Mammary epithelial cell (primary cell): ENCODE measurements at regions not wholly inside any gene's neighbourhood (a gene's known extent, or its start where the extent isn't known, plus 50 kb on each side); places are given as distances from the start of the nearest gene placed in this dataset.

Experiments
- CTCF ChIP-seq, 2 donors: IDR thresholded peaks in 1 of 2; conservative IDR thresholded peaks in 1 of 2; 2 replicates each; pipeline ENCODE4 v1.5.1; 2011 to 2012; ENCODE audit warnings: inconsistent platforms in 2 of 2, low read length in 2 of 2, mild to moderate bottlenecking in 2 of 2, control low read depth in 1 of 2, low read depth in 1 of 2; ENCODE audit not compliant: insufficient read depth in 1 of 2; ENCODE audit errors: extremely low read depth in 1 of 2
- EZH2 ChIP-seq: IDR thresholded peaks from 2 replicates; pipeline ENCODE4 v1.6.1; 2012; ENCODE audit warnings: low read length, inconsistent platforms, borderline replicate concordance

DNA sequence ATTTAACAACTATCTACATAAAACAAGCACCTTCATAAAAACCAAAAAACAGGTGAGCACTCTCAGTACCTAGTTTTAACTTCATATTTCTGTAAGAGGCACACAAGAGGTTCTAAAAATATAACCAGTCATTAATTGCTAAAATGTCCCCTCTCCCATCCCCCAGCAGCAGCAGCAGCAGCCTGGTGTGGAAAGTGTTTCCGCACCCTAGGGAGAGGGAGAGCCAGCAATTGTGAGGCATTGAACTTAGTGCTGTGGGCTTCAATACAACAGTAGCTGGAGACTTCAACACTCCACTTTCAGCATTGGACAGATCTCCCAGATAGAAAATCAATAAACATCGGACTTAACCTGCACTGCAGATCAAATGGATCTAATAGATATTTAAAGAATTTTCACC, 1158.5 kb downstream of the JRKL start:
- TF ChIP-seq CTCF (conservative IDR thresholded peaks at IDR 0.05 in 1 of 2, IDR thresholded peaks at IDR 0.05 in 1 of 2; ENCODE audit: extremely low read depth in 1 of 2, insufficient read depth in 1 of 2, low read depth in 1 of 2, low read length in 2 of 2) = no peak
- no peak for TF ChIP-seq EZH2
